Thyroid gland (tissue), 4 donors: ENCODE measurements at regions not wholly inside any gene's neighbourhood (a gene's known extent, or its start where the extent isn't known, plus 50 kb on each side); places are given as distances from the start of the nearest gene placed in this dataset.

Experiments
- POLR2A ChIP-seq, 2 donors: fragments of 450-650 bp; IDR thresholded peaks; one replicate each; pipeline ENCODE4 v1.6.1; 2017; ENCODE audit warnings: antibody characterized with exemption in 2 of 2, mild to moderate bottlenecking in 2 of 2, moderate library complexity in 1 of 2
- TF ChIP-seq, protein P1 (sequence below), 6 experiments: fragments of 200-600 bp in 3 of 6; fragments of 450-650 bp in 3 of 6; sonication (generic) in 3 of 6; IDR thresholded peaks; one replicate each; pipeline ENCODE4 v1.5.1; 2016 to 2019; ENCODE audit warnings: antibody characterized with exemption in 6 of 6, mild to moderate bottlenecking in 2 of 6, inconsistent platforms in 1 of 6, moderate library complexity in 1 of 6

GRCh38 chr9:18010492-18010891, 431.6 kb downstream of the SH3GL2 start:
- TF ChIP-seq, protein P1, sequence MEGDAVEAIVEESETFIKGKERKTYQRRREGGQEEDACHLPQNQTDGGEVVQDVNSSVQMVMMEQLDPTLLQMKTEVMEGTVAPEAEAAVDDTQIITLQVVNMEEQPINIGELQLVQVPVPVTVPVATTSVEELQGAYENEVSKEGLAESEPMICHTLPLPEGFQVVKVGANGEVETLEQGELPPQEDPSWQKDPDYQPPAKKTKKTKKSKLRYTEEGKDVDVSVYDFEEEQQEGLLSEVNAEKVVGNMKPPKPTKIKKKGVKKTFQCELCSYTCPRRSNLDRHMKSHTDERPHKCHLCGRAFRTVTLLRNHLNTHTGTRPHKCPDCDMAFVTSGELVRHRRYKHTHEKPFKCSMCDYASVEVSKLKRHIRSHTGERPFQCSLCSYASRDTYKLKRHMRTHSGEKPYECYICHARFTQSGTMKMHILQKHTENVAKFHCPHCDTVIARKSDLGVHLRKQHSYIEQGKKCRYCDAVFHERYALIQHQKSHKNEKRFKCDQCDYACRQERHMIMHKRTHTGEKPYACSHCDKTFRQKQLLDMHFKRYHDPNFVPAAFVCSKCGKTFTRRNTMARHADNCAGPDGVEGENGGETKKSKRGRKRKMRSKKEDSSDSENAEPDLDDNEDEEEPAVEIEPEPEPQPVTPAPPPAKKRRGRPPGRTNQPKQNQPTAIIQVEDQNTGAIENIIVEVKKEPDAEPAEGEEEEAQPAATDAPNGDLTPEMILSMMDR (IDR thresholded peaks at IDR 0.05) = no peak
- TF ChIP-seq POLR2A (IDR thresholded peaks at IDR 0.05) = no peak
